GM12865 (cell line): ENCODE measurements at regions not wholly inside any gene's neighbourhood (a gene's known extent, or its start where the extent isn't known, plus 50 kb on each side); places are given as distances from the start of the nearest gene placed in this dataset.

Source experiments
- DNase-seq: peaks from one replicate; pipeline ENCODE4 v3.0.0; 2010; ENCODE audit warnings: low read depth
- H3K4me3 ChIP-seq: 2 replicates; pipeline ENCODE4 v1.5.1; 2011; ENCODE audit warnings: mild to moderate bottlenecking, low read depth, low read length, control low read depth
- CTCF ChIP-seq: IDR thresholded peaks from 2 replicates; pipeline ENCODE4 v1.5.1; 2011; ENCODE audit warnings: low read length, control low read depth, low read depth, inconsistent platforms; ENCODE audit not compliant: insufficient read depth; ENCODE audit errors: missing control alignments

GRCh38 chr7:15924910-15925309 is 238.4 kb upstream of the MEOX2 start:
- DNase-seq = no peak
- no peak for TF ChIP-seq CTCF
- no peak overlapping the region for H3K4me3 ChIP-seq

- TF ChIP-seq CTCF = no peak
- no peak for DNase-seq
- H3K4me3 ChIP-seq = no peak overlapping the region
These were observed 235.5 kb upstream of the MEOX2 start for GRCh38 chr7:15922002-15922401.

- no peak for TF ChIP-seq CTCF
- H3K4me3 ChIP-seq = no peak overlapping the region
- no peak for DNase-seq
These were observed 235.1 kb upstream of the MEOX2 start for GRCh38 chr7:15921576-15921975.

- no peak overlapping the region for H3K4me3 ChIP-seq
- DNase-seq = no peak
These were observed 234.5 kb upstream of the MEOX2 start for GRCh38 chr7:15920953-15921352.

GRCh38 chr7:15916681-15917380 is 230.3 kb upstream of the MEOX2 start:
- no peak for TF ChIP-seq CTCF
- no peak overlapping the region for H3K4me3 ChIP-seq
- no peak for DNase-seq

More at GRCh38 chr7:15920953-15921352, 234.5 kb upstream of the MEOX2 start:
- TF ChIP-seq CTCF = no peak

- no peak overlapping the region for H3K4me3 ChIP-seq
- DNase-seq = no peak
- no peak for TF ChIP-seq CTCF
These were observed 229.3 kb upstream of the MEOX2 start for GRCh38 chr7:15915686-15916293.
